GM12864 (cell line): ENCODE measurements at regions not wholly inside any gene's neighbourhood (a gene's known extent, or its start where the extent isn't known, plus 50 kb on each side); places are given as distances from the start of the nearest gene placed in this dataset.

Experiments
- DNase-seq: peaks from one replicate; pipeline ENCODE4 v3.0.0-alpha.2; 2011; ENCODE audit warnings: low read depth
- H3K4me3 ChIP-seq: 2 replicates; pipeline ENCODE4 v1.5.1; 2011; ENCODE audit warnings: mild to moderate bottlenecking, low read depth, low read length, control low read depth
- TF ChIP-seq, protein P1 (sequence below): IDR thresholded peaks from 2 replicates; pipeline ENCODE4 v1.5.1; 2011; ENCODE audit warnings: low read depth, mild to moderate bottlenecking, moderate library complexity, low read length, control low read depth, inconsistent platforms; ENCODE audit errors: missing control alignments

GRCh38 chrX:7316887-7317286 lies 168.9 kb upstream of the PUDP start:
- TF ChIP-seq, protein P1, sequence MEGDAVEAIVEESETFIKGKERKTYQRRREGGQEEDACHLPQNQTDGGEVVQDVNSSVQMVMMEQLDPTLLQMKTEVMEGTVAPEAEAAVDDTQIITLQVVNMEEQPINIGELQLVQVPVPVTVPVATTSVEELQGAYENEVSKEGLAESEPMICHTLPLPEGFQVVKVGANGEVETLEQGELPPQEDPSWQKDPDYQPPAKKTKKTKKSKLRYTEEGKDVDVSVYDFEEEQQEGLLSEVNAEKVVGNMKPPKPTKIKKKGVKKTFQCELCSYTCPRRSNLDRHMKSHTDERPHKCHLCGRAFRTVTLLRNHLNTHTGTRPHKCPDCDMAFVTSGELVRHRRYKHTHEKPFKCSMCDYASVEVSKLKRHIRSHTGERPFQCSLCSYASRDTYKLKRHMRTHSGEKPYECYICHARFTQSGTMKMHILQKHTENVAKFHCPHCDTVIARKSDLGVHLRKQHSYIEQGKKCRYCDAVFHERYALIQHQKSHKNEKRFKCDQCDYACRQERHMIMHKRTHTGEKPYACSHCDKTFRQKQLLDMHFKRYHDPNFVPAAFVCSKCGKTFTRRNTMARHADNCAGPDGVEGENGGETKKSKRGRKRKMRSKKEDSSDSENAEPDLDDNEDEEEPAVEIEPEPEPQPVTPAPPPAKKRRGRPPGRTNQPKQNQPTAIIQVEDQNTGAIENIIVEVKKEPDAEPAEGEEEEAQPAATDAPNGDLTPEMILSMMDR = no peak
- no peak overlapping the region for H3K4me3 ChIP-seq
- no peak for DNase-seq

DNA sequence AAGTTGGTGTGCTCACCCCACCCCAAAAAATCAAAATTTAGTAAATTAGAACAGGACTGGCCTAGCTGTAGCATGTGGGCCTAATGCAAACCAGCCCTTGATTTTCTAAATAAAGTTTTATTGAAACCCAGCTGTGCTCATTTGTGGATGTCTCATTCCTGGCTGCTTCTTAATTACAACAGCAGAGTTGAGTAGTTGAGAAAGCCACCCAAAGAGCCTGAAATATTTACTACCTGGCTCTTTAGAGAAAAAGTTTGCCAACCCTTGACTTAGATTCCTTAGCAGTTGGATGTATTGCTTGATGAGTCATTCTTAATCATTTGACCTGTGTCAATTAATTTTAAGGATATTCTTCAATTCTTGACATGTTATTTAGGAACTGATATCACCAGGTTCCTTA lies 168.3 kb upstream of the PUDP start:
- no peak for DNase-seq
- TF ChIP-seq, protein P1 = no peak

GRCh38 chrX:7314425-7314824 lies 166.5 kb upstream of the PUDP start:
- DNase-seq = no peak
- no peak overlapping the region for H3K4me3 ChIP-seq
- TF ChIP-seq, protein P1 = no peak

More for the DNA sequence above, 168.3 kb upstream of the PUDP start:
- no peak overlapping the region for H3K4me3 ChIP-seq

DNA sequence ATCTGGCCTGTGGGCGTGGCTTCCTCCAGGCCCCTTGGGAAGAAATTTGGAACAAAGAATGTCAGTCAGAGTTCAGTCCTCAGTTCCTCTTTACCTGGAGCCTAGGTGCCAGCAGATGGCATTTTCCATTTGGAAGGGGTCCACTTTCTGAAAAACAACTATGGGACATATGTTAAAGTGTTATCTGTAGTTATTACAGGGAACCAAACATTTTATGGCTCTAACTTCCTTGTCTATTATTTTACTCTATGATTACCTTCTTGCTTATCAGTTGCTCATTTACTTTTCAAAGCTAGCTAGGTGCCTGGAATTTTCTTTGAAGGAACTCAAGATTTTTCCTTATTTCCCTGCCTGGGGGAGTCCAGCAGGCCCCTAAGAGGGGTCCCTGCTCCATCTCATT lies 159.8 kb upstream of the PUDP start:
- no peak for DNase-seq
- H3K4me3 ChIP-seq = no peak overlapping the region
- TF ChIP-seq, protein P1 = no peak

- no peak for DNase-seq
- TF ChIP-seq, protein P1 = no peak
- no peak overlapping the region for H3K4me3 ChIP-seq
Measured at GRCh38 chrX:7294483-7294882, 146.5 kb upstream of the PUDP start.

GRCh38 chrX:7286168-7286837 lies 138.3 kb upstream of the PUDP start:
- DNase-seq = no peak
- TF ChIP-seq, protein P1 = no peak
- H3K4me3 ChIP-seq = no peak overlapping the region

- TF ChIP-seq, protein P1 = no peak
- no peak overlapping the region for H3K4me3 ChIP-seq
- no peak for DNase-seq
Measured at GRCh38 chrX:7285765-7286164, 137.8 kb upstream of the PUDP start.
